Body of pancreas (tissue), 4 donors: ENCODE measurements at regions not wholly inside any gene's neighbourhood (a gene's known extent, or its start where the extent isn't known, plus 50 kb on each side); places are given as distances from the start of the nearest gene placed in this dataset.

Source experiments
- POLR2A ChIP-seq, 3 donors: fragments of 450-650 bp; IDR thresholded peaks; one replicate each; pipeline ENCODE4 v1.6.1; 2016; ENCODE audit warnings: antibody characterized with exemption in 3 of 3, mild to moderate bottlenecking in 2 of 3
- TF ChIP-seq, protein P1 (sequence below), 7 experiments: fragments of 450-650 bp in 4 of 7; fragments of 200-600 bp in 3 of 7; sonication (generic) in 3 of 7; IDR thresholded peaks; one replicate each; pipeline ENCODE4 v1.5.1; 2016 to 2019; ENCODE audit warnings: antibody characterized with exemption in 7 of 7

DNA sequence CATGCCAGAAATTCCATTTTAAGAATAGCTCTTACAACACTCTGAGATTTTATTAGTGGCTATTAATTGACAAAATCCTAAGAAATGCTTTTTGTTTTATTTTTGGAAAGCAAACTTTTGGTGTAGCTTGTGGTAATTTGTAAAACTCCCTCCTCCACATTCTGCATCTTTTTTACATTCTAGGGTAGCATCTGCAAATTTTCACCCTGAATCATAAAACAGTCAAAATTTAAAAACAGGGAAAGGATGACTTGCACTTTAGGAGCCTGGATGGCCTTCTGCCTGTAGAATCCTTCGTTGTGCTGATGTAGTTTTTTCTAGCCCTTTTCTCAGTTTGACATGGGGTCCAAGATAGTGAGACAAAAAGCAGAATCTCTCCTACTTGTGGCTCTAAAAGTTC is 316.1 kb downstream of the ADRA2A start:
- TF ChIP-seq, protein P1, sequence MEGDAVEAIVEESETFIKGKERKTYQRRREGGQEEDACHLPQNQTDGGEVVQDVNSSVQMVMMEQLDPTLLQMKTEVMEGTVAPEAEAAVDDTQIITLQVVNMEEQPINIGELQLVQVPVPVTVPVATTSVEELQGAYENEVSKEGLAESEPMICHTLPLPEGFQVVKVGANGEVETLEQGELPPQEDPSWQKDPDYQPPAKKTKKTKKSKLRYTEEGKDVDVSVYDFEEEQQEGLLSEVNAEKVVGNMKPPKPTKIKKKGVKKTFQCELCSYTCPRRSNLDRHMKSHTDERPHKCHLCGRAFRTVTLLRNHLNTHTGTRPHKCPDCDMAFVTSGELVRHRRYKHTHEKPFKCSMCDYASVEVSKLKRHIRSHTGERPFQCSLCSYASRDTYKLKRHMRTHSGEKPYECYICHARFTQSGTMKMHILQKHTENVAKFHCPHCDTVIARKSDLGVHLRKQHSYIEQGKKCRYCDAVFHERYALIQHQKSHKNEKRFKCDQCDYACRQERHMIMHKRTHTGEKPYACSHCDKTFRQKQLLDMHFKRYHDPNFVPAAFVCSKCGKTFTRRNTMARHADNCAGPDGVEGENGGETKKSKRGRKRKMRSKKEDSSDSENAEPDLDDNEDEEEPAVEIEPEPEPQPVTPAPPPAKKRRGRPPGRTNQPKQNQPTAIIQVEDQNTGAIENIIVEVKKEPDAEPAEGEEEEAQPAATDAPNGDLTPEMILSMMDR (IDR thresholded peaks at IDR 0.05) = no peak
- no peak for TF ChIP-seq POLR2A (IDR thresholded peaks at IDR 0.05)
